ENCODE measurements at regions not wholly inside any gene's neighbourhood (a gene's known extent, or its start where the extent isn't known, plus 50 kb on each side); places are given as distances from the start of the nearest gene placed in this dataset.

- no peak overlapping the region for H3K4me3 ChIP-seq (ENCODE audit: low read depth, low read length)
- TF ChIP-seq, protein P1, sequence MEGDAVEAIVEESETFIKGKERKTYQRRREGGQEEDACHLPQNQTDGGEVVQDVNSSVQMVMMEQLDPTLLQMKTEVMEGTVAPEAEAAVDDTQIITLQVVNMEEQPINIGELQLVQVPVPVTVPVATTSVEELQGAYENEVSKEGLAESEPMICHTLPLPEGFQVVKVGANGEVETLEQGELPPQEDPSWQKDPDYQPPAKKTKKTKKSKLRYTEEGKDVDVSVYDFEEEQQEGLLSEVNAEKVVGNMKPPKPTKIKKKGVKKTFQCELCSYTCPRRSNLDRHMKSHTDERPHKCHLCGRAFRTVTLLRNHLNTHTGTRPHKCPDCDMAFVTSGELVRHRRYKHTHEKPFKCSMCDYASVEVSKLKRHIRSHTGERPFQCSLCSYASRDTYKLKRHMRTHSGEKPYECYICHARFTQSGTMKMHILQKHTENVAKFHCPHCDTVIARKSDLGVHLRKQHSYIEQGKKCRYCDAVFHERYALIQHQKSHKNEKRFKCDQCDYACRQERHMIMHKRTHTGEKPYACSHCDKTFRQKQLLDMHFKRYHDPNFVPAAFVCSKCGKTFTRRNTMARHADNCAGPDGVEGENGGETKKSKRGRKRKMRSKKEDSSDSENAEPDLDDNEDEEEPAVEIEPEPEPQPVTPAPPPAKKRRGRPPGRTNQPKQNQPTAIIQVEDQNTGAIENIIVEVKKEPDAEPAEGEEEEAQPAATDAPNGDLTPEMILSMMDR (IDR thresholded peaks at IDR 0.05; ENCODE audit: low read depth, low read length), result no peak
- no peaks in the 10 kb centered on the region for H3K9me3 ChIP-seq (ENCODE audit: severe bottlenecking)
- peak overlapping the region; percentile 37 for H3K27ac ChIP-seq
- H3K27me3 ChIP-seq (ENCODE audit: insufficient read depth, low read depth, severe bottlenecking), result no peaks in the 10 kb centered on the region
- DNase-seq, result no peak
- H3K36me3 ChIP-seq, result peaks cover 49% of the 10 kb centered on the region
These were observed 63.0 kb upstream of the POLG start for GRCh38 chr15:89397653-89398023.

GRCh38 chr15:89396723-89397652 lies 62.4 kb upstream of the POLG start:
- H3K27me3 ChIP-seq (ENCODE audit: insufficient read depth, low read depth, severe bottlenecking), result no peaks in the 10 kb centered on the region
- TF ChIP-seq, protein P1 (IDR thresholded peaks at IDR 0.05; ENCODE audit: low read depth, low read length), result no peak
- H3K27ac ChIP-seq, result peak overlapping the region; percentile 32
- H3K36me3 ChIP-seq, result peaks cover 50% of the 10 kb centered on the region
- no peaks in the 10 kb centered on the region for H3K9me3 ChIP-seq (ENCODE audit: severe bottlenecking)
- peak; percentile 56 for DNase-seq
- no peak overlapping the region for H3K4me3 ChIP-seq (ENCODE audit: low read depth, low read length)

GRCh38 chr15:89395996-89396395 lies 61.4 kb upstream of the POLG start:
- Histone ChIP-seq H3K9me3 (ENCODE audit: severe bottlenecking) (no peaks in the 10 kb centered on the region), H3K27ac (peak overlapping the region; percentile 32), H3K4me3 (ENCODE audit: low read depth, low read length) (no peak overlapping the region), H3K36me3 (peaks cover 54% of the 10 kb centered on the region), H3K27me3 (ENCODE audit: insufficient read depth, low read depth, severe bottlenecking) (no peaks in the 10 kb centered on the region)
- no peak for DNase-seq
- TF ChIP-seq, protein P1 (IDR thresholded peaks at IDR 0.05; ENCODE audit: low read depth, low read length), result no peak

DNA sequence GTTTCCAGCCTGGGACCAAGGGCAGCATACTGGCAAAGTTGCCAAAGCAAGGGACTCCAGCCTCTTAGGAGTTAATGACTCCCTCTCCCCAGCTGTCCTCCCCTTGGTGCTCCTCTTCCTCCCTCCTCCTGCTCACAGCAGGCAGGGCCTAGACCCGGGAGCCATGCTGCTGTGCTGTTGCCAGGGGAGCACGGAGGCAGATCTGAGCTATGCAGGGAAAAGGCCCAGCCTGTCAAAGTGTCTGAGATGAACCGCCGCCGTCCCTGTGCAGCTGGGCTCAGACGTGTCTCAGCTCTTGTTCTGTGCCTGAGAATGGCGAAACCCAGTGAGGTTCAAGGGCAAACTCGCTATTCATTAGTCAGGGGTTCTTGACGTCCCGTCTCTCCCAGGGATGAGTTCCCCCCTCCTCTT lies 60.8 kb upstream of the POLG start:
- no peak for DNase-seq
- Histone ChIP-seq H3K9me3 (ENCODE audit: severe bottlenecking) (no peaks in the 10 kb centered on the region), H3K4me3 (ENCODE audit: low read depth, low read length) (no peak overlapping the region), H3K27me3 (ENCODE audit: insufficient read depth, low read depth, severe bottlenecking) (no peaks in the 10 kb centered on the region), H3K36me3 (peaks cover 58% of the 10 kb centered on the region), H3K27ac (no peak overlapping the region)
- TF ChIP-seq, protein P1 (IDR thresholded peaks at IDR 0.05; ENCODE audit: low read depth, low read length), result no peak

DNA sequence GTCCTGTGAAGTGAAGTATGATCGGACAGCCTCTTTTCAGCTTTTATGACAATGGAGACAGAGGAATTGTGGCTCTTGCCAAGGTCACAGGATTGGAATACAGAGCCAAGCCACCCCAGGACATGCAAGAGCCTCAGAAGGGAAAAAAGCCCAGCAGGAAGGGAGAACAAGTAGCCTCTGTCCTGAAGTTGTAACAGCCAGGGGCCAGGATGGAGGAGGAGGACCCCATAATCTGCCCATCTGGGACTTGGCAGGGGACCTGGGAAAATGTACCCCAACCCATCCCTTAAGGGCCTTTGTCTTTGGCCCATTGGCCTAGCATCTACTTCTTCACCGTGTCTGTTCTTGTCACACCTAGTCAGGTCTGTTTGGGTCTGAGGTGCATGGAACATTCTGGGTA lies 60.4 kb upstream of the POLG start:
- H3K27me3 ChIP-seq (ENCODE audit: insufficient read depth, low read depth, severe bottlenecking), result no peaks in the 10 kb centered on the region
- no peak overlapping the region for H3K27ac ChIP-seq

More for the DNA sequence above, 60.4 kb upstream of the POLG start:
- Histone ChIP-seq H3K36me3 (peaks cover 58% of the 10 kb centered on the region), H3K4me3 (ENCODE audit: low read depth, low read length) (no peak overlapping the region), H3K9me3 (ENCODE audit: severe bottlenecking) (no peaks in the 10 kb centered on the region)
- no peak for DNase-seq
- TF ChIP-seq, protein P1 (IDR thresholded peaks at IDR 0.05; ENCODE audit: low read depth, low read length), result no peak
